GM23338 (cell line): ENCODE measurements at regions not wholly inside any gene's neighbourhood (a gene's known extent, or its start where the extent isn't known, plus 50 kb on each side); places are given as distances from the start of the nearest gene placed in this dataset.

Source experiments
- CREB1 ChIP-seq: fragments of 250-450 bp; sonication (Bioruptor Pico); IDR thresholded peaks from 2 replicates; pipeline ENCODE4 v1.5.0; 2020; ENCODE audit warnings: low read depth, mild to moderate bottlenecking, moderate library complexity
- EZH2 ChIP-seq: fragments of 200-600 bp; sonication (generic); IDR thresholded peaks from one replicate; pipeline ENCODE4 v1.8.0; 2017; ENCODE audit warnings: antibody characterized with exemption, mild to moderate bottlenecking, low read depth; ENCODE audit not compliant: unreplicated experiment
- EZH2phosphoT487 ChIP-seq: fragments of 200-600 bp; sonication (generic); IDR thresholded peaks from one replicate; pipeline ENCODE4 v1.8.1; 2018; ENCODE audit warnings: antibody characterized with exemption; ENCODE audit not compliant: unreplicated experiment
- JUNB ChIP-seq: IDR thresholded peaks from one replicate; pipeline ENCODE4 v1.6.1; 2016; ENCODE audit warnings: antibody characterized with exemption; ENCODE audit not compliant: unreplicated experiment
- NANOG ChIP-seq: IDR thresholded peaks from 2 replicates; pipeline ENCODE4 v1.6.1; 2016; ENCODE audit warnings: antibody characterized with exemption, borderline replicate concordance
- POLR2AphosphoS5 ChIP-seq: IDR thresholded peaks from 2 replicates; pipeline ENCODE4 v1.6.1; 2016; ENCODE audit warnings: antibody characterized with exemption, low read depth
- STAT1 ChIP-seq: IDR thresholded peaks from one replicate; pipeline ENCODE4 v1.6.1; 2016; ENCODE audit warnings: antibody characterized with exemption; ENCODE audit not compliant: unreplicated experiment
- ZNF114 ChIP-seq: fragments of 250-450 bp; sonication (Bioruptor Pico); IDR thresholded peaks from 2 replicates; pipeline ENCODE4 v1.5.0; 2020; ENCODE audit warnings: mild to moderate bottlenecking, moderate library complexity
- ZNF331 ChIP-seq: fragments of 250-450 bp; sonication (Bioruptor Pico); IDR thresholded peaks from 2 replicates; pipeline ENCODE4 v1.5.0; 2020; ENCODE audit warnings: low read depth, mild to moderate bottlenecking, moderate library complexity
- TF ChIP-seq, protein P1 (sequence below), 2 experiments: fragments of 200-600 bp in 1 of 2; sonication (generic) in 1 of 2; conservative IDR thresholded peaks; 2 replicates each; pipeline versions ENCODE4 v1.5.1 to v1.6.1; 2016 to 2017; ENCODE audit warnings: antibody characterized with exemption in 2 of 2, low read depth in 2 of 2, mild to moderate bottlenecking in 2 of 2, moderate library complexity in 1 of 2
- TF ChIP-seq, protein P2 (sequence below): IDR thresholded peaks from one replicate; pipeline ENCODE4 v1.6.1; 2018; ENCODE audit warnings: antibody characterized with exemption; ENCODE audit not compliant: unreplicated experiment
- TF ChIP-seq, protein P3 (sequence below): IDR thresholded peaks from 2 replicates; pipeline ENCODE4 v1.6.1; 2016; ENCODE audit warnings: antibody characterized with exemption
- TF ChIP-seq, protein P4 (sequence below): fragments of 250-450 bp; sonication (Bioruptor Pico); IDR thresholded peaks from 2 replicates; pipeline ENCODE4 v1.5.0; 2020; ENCODE audit warnings: mild to moderate bottlenecking, moderate library complexity

DNA sequence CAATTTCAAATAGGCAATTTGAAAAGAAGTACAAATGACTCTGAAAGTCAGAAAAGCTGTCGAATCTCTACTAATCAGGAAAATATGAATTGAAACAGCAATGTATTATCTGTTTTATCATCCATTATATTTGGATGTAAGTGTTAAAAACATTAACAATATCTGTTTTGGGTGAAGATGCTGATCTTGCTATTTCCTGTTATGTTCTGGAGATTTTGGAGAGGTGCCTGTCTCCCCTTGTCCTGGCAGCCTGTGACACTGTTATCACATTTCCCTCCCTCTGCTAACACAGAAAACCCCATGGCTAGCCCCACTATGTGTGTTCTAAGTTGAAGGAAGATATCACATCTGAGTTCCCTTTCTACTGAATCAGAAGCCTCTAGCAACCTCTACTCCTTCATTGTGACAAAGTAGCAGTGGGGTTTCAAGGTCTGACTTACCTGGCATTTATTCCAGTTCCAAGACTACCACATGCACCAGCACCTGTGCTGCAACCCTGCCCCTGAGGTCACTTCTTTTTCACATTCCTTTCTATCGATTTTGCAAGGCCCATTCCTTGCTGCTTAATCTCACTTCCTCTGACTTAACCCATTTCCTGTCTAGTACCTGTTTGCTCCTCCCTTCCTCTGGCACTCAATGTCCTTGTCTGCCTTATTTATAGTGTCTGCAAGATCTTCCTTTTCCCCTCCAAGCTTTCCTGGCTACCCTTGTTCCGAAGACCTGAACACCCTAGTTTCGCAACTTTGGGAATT lies 95.5 kb upstream of the COL8A1 start:
- TF ChIP-seq, protein P1, sequence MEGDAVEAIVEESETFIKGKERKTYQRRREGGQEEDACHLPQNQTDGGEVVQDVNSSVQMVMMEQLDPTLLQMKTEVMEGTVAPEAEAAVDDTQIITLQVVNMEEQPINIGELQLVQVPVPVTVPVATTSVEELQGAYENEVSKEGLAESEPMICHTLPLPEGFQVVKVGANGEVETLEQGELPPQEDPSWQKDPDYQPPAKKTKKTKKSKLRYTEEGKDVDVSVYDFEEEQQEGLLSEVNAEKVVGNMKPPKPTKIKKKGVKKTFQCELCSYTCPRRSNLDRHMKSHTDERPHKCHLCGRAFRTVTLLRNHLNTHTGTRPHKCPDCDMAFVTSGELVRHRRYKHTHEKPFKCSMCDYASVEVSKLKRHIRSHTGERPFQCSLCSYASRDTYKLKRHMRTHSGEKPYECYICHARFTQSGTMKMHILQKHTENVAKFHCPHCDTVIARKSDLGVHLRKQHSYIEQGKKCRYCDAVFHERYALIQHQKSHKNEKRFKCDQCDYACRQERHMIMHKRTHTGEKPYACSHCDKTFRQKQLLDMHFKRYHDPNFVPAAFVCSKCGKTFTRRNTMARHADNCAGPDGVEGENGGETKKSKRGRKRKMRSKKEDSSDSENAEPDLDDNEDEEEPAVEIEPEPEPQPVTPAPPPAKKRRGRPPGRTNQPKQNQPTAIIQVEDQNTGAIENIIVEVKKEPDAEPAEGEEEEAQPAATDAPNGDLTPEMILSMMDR (conservative IDR thresholded peaks at IDR 0.05; ENCODE audit: low read depth in 2 of 2) = no peak
- TF ChIP-seq EZH2 = no peak
- no peak for TF ChIP-seq POLR2AphosphoS5
- TF ChIP-seq, protein P2, sequence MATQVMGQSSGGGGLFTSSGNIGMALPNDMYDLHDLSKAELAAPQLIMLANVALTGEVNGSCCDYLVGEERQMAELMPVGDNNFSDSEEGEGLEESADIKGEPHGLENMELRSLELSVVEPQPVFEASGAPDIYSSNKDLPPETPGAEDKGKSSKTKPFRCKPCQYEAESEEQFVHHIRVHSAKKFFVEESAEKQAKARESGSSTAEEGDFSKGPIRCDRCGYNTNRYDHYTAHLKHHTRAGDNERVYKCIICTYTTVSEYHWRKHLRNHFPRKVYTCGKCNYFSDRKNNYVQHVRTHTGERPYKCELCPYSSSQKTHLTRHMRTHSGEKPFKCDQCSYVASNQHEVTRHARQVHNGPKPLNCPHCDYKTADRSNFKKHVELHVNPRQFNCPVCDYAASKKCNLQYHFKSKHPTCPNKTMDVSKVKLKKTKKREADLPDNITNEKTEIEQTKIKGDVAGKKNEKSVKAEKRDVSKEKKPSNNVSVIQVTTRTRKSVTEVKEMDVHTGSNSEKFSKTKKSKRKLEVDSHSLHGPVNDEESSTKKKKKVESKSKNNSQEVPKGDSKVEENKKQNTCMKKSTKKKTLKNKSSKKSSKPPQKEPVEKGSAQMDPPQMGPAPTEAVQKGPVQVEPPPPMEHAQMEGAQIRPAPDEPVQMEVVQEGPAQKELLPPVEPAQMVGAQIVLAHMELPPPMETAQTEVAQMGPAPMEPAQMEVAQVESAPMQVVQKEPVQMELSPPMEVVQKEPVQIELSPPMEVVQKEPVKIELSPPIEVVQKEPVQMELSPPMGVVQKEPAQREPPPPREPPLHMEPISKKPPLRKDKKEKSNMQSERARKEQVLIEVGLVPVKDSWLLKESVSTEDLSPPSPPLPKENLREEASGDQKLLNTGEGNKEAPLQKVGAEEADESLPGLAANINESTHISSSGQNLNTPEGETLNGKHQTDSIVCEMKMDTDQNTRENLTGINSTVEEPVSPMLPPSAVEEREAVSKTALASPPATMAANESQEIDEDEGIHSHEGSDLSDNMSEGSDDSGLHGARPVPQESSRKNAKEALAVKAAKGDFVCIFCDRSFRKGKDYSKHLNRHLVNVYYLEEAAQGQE = no peak
- no peak for TF ChIP-seq ZNF331 (CRISPR knock-in tag)
- TF ChIP-seq JUNB = no peak
- TF ChIP-seq EZH2phosphoT487 = no peak
- TF ChIP-seq, protein P3, sequence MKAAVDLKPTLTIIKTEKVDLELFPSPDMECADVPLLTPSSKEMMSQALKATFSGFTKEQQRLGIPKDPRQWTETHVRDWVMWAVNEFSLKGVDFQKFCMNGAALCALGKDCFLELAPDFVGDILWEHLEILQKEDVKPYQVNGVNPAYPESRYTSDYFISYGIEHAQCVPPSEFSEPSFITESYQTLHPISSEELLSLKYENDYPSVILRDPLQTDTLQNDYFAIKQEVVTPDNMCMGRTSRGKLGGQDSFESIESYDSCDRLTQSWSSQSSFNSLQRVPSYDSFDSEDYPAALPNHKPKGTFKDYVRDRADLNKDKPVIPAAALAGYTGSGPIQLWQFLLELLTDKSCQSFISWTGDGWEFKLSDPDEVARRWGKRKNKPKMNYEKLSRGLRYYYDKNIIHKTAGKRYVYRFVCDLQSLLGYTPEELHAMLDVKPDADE = no peak
- TF ChIP-seq CREB1 = no peak
- TF ChIP-seq NANOG = no peak
- TF ChIP-seq, protein P4, sequence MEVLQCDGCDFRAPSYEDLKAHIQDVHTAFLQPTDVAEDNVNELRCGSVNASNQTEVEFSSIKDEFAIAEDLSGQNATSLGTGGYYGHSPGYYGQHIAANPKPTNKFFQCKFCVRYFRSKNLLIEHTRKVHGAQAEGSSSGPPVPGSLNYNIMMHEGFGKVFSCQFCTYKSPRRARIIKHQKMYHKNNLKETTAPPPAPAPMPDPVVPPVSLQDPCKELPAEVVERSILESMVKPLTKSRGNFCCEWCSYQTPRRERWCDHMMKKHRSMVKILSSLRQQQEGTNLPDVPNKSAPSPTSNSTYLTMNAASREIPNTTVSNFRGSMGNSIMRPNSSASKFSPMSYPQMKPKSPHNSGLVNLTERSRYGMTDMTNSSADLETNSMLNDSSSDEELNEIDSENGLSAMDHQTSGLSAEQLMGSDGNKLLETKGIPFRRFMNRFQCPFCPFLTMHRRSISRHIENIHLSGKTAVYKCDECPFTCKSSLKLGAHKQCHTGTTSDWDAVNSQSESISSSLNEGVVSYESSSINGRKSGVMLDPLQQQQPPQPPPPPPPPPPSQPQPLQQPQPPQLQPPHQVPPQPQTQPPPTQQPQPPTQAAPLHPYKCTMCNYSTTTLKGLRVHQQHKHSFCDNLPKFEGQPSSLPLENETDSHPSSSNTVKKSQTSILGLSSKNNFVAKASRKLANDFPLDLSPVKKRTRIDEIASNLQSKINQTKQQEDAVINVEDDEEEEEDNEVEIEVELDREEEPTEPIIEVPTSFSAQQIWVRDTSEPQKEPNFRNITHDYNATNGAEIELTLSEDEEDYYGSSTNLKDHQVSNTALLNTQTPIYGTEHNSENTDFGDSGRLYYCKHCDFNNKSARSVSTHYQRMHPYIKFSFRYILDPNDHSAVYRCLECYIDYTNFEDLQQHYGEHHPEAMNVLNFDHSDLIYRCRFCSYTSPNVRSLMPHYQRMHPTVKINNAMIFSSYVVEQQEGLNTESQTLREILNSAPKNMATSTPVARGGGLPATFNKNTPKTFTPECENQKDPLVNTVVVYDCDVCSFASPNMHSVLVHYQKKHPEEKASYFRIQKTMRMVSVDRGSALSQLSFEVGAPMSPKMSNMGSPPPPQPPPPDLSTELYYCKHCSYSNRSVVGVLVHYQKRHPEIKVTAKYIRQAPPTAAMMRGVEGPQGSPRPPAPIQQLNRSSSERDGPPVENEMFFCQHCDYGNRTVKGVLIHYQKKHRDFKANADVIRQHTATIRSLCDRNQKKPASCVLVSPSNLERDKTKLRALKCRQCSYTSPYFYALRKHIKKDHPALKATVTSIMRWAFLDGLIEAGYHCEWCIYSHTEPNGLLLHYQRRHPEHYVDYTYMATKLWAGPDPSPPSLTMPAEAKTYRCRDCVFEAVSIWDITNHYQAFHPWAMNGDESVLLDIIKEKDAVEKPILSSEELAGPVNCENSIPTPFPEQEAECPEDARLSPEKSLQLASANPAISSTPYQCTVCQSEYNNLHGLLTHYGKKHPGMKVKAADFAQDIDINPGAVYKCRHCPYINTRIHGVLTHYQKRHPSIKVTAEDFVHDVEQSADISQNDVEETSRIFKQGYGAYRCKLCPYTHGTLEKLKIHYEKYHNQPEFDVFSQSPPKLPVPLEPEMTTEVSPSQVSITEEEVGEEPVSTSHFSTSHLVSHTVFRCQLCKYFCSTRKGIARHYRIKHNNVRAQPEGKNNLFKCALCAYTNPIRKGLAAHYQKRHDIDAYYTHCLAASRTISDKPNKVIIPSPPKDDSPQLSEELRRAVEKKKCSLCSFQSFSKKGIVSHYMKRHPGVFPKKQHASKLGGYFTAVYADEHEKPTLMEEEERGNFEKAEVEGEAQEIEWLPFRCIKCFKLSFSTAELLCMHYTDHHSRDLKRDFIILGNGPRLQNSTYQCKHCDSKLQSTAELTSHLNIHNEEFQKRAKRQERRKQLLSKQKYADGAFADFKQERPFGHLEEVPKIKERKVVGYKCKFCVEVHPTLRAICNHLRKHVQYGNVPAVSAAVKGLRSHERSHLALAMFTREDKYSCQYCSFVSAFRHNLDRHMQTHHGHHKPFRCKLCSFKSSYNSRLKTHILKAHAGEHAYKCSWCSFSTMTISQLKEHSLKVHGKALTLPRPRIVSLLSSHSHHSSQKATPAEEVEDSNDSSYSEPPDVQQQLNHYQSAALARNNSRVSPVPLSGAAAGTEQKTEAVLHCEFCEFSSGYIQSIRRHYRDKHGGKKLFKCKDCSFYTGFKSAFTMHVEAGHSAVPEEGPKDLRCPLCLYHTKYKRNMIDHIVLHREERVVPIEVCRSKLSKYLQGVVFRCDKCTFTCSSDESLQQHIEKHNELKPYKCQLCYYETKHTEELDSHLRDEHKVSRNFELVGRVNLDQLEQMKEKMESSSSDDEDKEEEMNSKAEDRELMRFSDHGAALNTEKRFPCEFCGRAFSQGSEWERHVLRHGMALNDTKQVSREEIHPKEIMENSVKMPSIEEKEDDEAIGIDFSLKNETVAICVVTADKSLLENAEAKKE (CRISPR knock-in tag) = no peak
- no peak for TF ChIP-seq ZNF114 (CRISPR knock-in tag)
- no peak for TF ChIP-seq STAT1
